SK-N-SH treated with all-trans-retinoic acid at 6 μM for 48 hours (cell line): ENCODE measurements at regions not wholly inside any gene's neighbourhood (a gene's known extent, or its start where the extent isn't known, plus 50 kb on each side); places are given as distances from the start of the nearest gene placed in this dataset.

Experiments used
- ARNTL ChIP-seq: fragments of 450-650 bp; formaldehyde crosslinking; IDR thresholded peaks from 2 replicates; pipeline ENCODE4 v1.5.0; 2020; ENCODE audit warnings: low read depth, mild to moderate bottlenecking, moderate library complexity, borderline replicate concordance
- OSR1 ChIP-seq: fragments of 250-450 bp; sonication (Bioruptor Pico); IDR thresholded peaks from 2 replicates; pipeline ENCODE4 v1.8.0; 2022; ENCODE audit warnings: moderate library complexity, mild to moderate bottlenecking, inconsistent platforms
- POU6F1 ChIP-seq: fragments of 250-450 bp; sonication (Bioruptor Pico); IDR thresholded peaks from 2 replicates; pipeline ENCODE4 v1.8.0; 2021; ENCODE audit warnings: low read depth, mild to moderate bottlenecking, moderate library complexity, borderline replicate concordance
- SNAI2 ChIP-seq: fragments of 250-450 bp; sonication (Bioruptor Pico); IDR thresholded peaks from 2 replicates; pipeline ENCODE4 v1.5.0; 2020; ENCODE audit warnings: mild to moderate bottlenecking, moderate library complexity
- TCF4 ChIP-seq: fragments of 250-450 bp; sonication (Bioruptor Pico); IDR thresholded peaks from 2 replicates; pipeline ENCODE4 v1.8.0; 2021; ENCODE audit warnings: mild to moderate bottlenecking, moderate library complexity, borderline replicate concordance
- ZFP30 ChIP-seq: fragments of 450-650 bp; formaldehyde crosslinking; IDR thresholded peaks from 2 replicates; pipeline ENCODE4 v1.5.0; 2022; ENCODE audit warnings: mild to moderate bottlenecking, moderate library complexity
- ZNF70 ChIP-seq: fragments of 450-650 bp; formaldehyde crosslinking; IDR thresholded peaks from 2 replicates; pipeline ENCODE4 v1.5.0; 2020; ENCODE audit warnings: mild to moderate bottlenecking, moderate library complexity
- ZNF8 ChIP-seq: fragments of 450-650 bp; formaldehyde crosslinking; IDR thresholded peaks from 2 replicates; pipeline ENCODE4 v1.5.0; 2020; ENCODE audit warnings: mild to moderate bottlenecking, moderate library complexity

GRCh38 chrX:46328133-46328532, 217.1 kb downstream of the ZNF674 start:
- TF ChIP-seq ZNF70 (CRISPR knock-in tag): no peak
- TF ChIP-seq TCF4: no peak
- TF ChIP-seq ZNF8: no peak
- no peak for TF ChIP-seq POU6F1 (CRISPR knock-in tag)
- TF ChIP-seq OSR1 (CRISPR knock-in tag): no peak
- no peak for TF ChIP-seq SNAI2
- TF ChIP-seq ARNTL: no peak
- TF ChIP-seq ZFP30 (CRISPR knock-in tag): no peak
